ENCODE measurements at regions not wholly inside any gene's neighbourhood (a gene's known extent, or its start where the extent isn't known, plus 50 kb on each side); places are given as distances from the start of the nearest gene placed in this dataset.
"Not testable (repeated sequence)": the region's sequence is repeated elsewhere in the genome, so short reads cannot be mapped to it uniquely, and the experiment has no call there.

- no peak for DNase-seq (ENCODE audit: low read depth in 2 of 2)
These were observed 128.7 kb upstream of the MB21D2 start for GRCh38 chr3:193046371-193046770.

GRCh38 chr3:193047461-193047860 lies 129.8 kb upstream of the MB21D2 start:
- not testable (repeated sequence) for DNase-seq (ENCODE audit: low read depth in 2 of 2)

DNA sequence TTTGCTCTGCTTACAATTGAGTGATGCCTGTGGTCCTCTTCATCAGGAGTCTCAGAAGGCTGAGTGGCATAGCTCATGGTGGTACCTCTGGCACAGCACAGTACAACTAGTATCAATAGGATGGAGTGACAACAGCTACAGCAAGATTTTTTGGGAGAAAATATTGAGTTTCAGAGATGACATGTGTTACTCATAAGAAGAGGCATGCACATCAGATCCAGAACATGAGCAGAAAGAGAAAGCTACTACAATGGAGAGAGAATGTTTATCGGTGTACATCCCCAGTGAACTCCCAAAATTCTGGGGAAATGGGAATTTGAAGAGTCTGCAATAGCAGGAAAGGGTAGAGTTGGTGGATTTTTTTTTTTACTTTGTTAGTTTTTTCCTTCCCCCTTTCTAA lies 130.5 kb upstream of the MB21D2 start:
- no peak for DNase-seq (ENCODE audit: low read depth in 2 of 2)

DNA sequence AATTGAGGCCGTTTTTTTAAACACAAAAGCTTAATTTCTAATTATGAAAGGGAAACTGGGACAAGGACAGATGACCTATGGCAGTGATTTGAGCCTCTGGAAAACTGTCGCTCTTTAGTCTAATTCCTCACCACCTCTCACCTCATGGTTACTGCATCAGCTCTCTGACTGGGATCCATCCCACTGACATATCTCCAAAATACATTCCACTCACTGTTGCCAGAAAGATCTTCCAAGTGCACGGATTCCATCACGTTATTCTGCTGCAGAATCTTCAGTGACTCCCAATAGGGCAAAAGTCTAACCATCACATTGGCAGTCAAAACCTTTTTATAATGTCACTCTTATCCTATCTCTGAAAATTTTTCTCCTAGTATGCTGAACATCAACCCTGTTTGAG lies 132.3 kb upstream of the MB21D2 start:
- DNase-seq (ENCODE audit: low read depth in 2 of 2), result no peak

DNA sequence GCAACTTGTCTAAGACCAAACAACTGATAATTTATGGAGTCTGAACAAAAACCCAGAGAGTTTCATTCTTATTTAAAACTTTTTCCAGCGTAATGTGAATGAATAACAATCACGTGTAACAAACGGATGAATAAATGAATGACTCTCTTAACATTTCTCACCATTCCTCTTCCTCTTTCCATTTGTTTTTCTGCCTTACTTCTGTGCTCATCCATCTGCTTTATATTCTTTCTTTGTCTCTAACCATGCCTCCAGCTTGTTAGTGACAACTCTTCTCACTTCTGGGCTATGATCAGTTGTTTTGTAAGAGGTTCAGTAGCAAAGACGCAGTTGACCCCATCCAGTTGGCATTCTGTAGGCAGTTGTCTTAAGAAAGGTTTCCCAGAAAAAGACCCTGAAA lies 133.7 kb upstream of the MB21D2 start:
- no peak for DNase-seq (ENCODE audit: low read depth in 2 of 2)

DNA sequence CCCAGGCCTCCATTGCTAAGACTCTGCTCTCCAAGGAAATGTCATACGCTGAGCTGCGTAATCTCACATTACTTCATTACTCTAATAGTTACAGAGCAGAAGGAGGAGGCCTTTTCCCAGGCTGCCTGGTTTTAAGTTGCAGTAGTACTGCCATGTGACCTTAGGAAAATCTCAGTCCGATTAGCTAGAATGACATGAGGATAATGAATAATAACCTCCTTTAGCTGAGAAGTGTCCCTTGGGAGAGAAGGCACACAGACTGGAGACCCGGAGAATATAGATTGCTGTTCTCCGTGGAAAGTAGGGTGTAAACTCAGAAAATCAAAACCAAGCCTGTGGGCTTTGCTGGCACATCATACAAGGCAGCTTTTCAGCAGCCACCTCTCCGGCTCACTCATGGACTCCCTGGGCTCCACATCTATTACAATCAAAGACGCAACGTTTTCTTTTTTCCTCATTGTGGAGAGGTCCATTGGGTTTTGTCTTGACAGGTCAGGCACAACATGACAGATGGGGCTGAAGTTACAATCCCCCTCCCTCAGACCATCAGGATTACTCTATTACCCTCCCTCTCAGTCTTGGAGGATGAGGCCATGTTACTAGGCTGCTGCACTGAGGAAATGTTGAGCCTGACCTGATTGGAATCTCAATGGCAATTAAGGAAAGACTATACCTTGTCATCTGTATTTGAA lies 134.8 kb upstream of the MB21D2 start:
- DNase-seq (ENCODE audit: low read depth in 2 of 2), result no peak

GRCh38 chr3:193053046-193053435 lies 135.4 kb upstream of the MB21D2 start:
- DNase-seq (ENCODE audit: low read depth in 2 of 2), result no peak

DNA sequence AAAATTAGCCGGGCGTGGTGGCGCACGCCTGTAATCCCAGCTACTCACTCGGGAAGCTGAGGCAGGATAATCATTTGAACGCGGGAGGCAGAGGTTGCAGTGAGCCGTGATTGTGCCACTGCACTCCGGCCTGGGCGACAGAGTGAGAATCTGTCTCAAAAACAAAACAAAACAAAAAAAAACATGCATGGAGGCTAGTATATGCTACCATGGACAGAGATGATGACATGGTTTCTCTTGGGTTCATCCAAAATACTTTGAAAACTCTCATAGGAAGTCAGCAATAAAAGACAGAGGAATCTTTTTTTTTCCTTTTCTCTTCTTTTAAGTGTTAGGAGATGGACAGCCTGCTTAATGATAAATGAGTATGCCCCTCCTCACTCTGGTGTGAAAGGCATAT lies 137.7 kb upstream of the MB21D2 start:
- DNase-seq (ENCODE audit: low read depth in 2 of 2), result no peak

DNA sequence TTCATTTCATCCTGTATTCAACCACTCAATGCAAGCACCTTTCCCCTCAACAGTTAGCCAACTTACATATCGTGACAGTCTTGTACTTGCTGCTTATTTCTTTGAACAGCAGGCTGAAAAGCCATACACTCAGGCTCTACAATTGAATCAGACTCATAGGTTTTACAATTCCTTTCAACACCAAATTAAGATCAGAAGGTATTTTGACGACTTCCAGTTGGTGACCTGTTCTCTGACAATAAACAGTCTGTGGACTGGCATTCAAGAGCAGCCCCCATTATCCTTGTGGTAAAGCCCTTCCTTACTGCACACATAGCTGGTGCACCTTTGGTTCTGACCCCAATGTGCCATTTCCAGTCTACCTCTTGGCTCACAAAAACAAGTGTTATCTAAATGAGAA lies 140.0 kb upstream of the MB21D2 start:
- DNase-seq (ENCODE audit: low read depth in 2 of 2), result no peak

GRCh38 chr3:193060748-193061546 lies 143.3 kb upstream of the MB21D2 start:
- DNase-seq (ENCODE audit: low read depth in 2 of 2), result no peak

- DNase-seq (ENCODE audit: low read depth in 2 of 2), result no peak
These were observed 150.7 kb upstream of the MB21D2 start for GRCh38 chr3:193068365-193068764.

- not testable (repeated sequence) for DNase-seq (ENCODE audit: low read depth in 2 of 2)
These were observed 152.1 kb upstream of the MB21D2 start for GRCh38 chr3:193069732-193070131.

GRCh38 chr3:193078996-193079753 lies 161.5 kb upstream of the MB21D2 start:
- DNase-seq (ENCODE audit: low read depth in 2 of 2), result no peak

- DNase-seq (ENCODE audit: low read depth in 2 of 2), result no peak
These were observed 160.1 kb upstream of the PLAAT1 start for GRCh38 chr3:193080821-193081365.

GRCh38 chr3:193085655-193086054 lies 155.4 kb upstream of the PLAAT1 start:
- no peak for DNase-seq (ENCODE audit: low read depth in 2 of 2)

DNA sequence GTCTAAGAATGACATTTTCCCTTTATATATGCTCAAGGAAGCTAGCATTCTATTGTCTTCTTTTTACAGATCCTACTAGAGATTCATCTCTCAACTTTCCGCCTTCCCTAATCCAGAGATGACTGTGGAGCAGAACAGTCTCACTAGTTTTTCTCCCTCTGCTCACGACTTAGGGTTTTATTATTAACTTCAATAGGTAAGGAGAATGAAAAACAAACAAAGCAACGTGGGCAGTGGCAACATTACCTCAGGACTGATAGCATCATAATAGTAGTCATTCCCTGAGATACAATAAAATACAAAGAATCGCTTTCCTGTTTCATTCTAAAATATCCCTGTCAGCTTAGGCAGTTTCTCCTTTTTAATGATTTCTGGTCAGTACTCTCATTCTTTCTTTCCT lies 154.3 kb upstream of the PLAAT1 start:
- DNase-seq (ENCODE audit: low read depth in 2 of 2), result no peak

DNA sequence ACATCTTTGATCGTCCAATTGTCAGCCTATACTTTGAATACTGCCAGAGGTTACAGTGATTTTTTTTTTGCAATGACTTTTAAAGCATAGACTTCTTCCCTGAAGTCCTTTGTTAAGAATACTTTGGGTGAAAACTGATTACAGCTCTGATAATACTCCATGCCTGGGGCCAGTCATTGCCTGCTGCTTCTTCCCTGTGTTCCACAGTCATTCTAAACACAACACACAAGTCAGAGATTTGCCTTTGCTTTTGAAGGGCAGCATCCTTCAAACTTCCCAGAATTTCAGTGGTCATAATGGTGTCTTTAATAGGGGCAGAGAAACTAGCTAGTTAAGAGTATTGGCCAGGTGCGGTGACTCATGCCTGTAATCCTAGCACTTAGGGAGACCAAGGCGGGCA lies 153.7 kb upstream of the PLAAT1 start:
- DNase-seq (ENCODE audit: low read depth in 2 of 2), result no peak

- DNase-seq (ENCODE audit: low read depth in 2 of 2), result no peak
These were observed 145.7 kb upstream of the PLAAT1 start for GRCh38 chr3:193095366-193095765.

GRCh38 chr3:193096076-193096475 lies 144.9 kb upstream of the PLAAT1 start:
- no peak for DNase-seq (ENCODE audit: low read depth in 2 of 2)

GRCh38 chr3:193114431-193115340 lies 126.3 kb upstream of the PLAAT1 start:
- no peak for DNase-seq (ENCODE audit: low read depth in 2 of 2)

- no peak for DNase-seq (ENCODE audit: low read depth in 2 of 2)
These were observed 124.2 kb upstream of the PLAAT1 start for GRCh38 chr3:193116871-193117270.

All from dermis microvascular lymphatic vessel endothelial cell (primary cell).